Loucy (cell line): ENCODE measurements at regions not wholly inside any gene's neighbourhood (a gene's known extent, or its start where the extent isn't known, plus 50 kb on each side); places are given as distances from the start of the nearest gene placed in this dataset.

Source experiments
- H2AFZ ChIP-seq: fragments of 200-600 bp; sonication (generic); 2 replicates; pipeline ENCODE4 v1.6.0; 2016; ENCODE audit warnings: antibody characterized with exemption, mild to moderate bottlenecking, low read length, moderate library complexity
- H3F3A ChIP-seq: fragments of 200-600 bp; 2 replicates; pipeline ENCODE4 v1.6.0; 2016; ENCODE audit warnings: antibody characterized with exemption, low read depth, mild to moderate bottlenecking
- H3K27me3 ChIP-seq: fragments of 200-600 bp; sonication (generic); 2 replicates; pipeline ENCODE4 v1.6.1; 2014; ENCODE audit warnings: low read length, mild to moderate bottlenecking; ENCODE audit not compliant: insufficient read depth, poor library complexity, severe bottlenecking
- H3K36me3 ChIP-seq: fragments of 200-600 bp; sonication (generic); 2 replicates; pipeline ENCODE4 v1.6.1; 2016; ENCODE audit warnings: low read length; ENCODE audit not compliant: insufficient read depth
- H3K4me1 ChIP-seq: fragments of 200-600 bp; sonication (generic); 2 replicates; pipeline ENCODE4 v1.5.1; 2014; ENCODE audit warnings: low read length, mild to moderate bottlenecking; ENCODE audit not compliant: insufficient read depth, poor library complexity, severe bottlenecking
- H3K4me2 ChIP-seq: fragments of 200-600 bp; sonication (generic); 2 replicates; pipeline ENCODE4 v1.6.0; 2014; ENCODE audit warnings: antibody characterized with exemption, low read length, low read depth, mild to moderate bottlenecking; ENCODE audit not compliant: poor library complexity, severe bottlenecking
- H3K4me3 ChIP-seq: fragments of 200-600 bp; sonication (generic); 2 replicates; pipeline ENCODE4 v1.5.1; 2014; ENCODE audit warnings: low read length, mild to moderate bottlenecking, mixed read lengths; ENCODE audit not compliant: poor library complexity, severe bottlenecking
- H3K79me2 ChIP-seq: fragments of 200-600 bp; sonication (generic); 2 replicates; pipeline ENCODE4 v1.6.1; 2014; ENCODE audit warnings: low read length; ENCODE audit not compliant: insufficient read depth
- H3K9ac ChIP-seq: fragments of 200-600 bp; sonication (generic); 2 replicates; pipeline ENCODE4 v1.6.0; 2014; ENCODE audit warnings: mild to moderate bottlenecking, low read depth, low read length, moderate library complexity; ENCODE audit not compliant: poor library complexity, severe bottlenecking
- H3K9me2 ChIP-seq: fragments of 200-600 bp; sonication (generic); replicated peaks from 2 replicates; pipeline ENCODE4 v1.6.1; 2016; ENCODE audit warnings: low read depth, low read length, mixed read lengths
- H3K9me3 ChIP-seq: fragments of 200-600 bp; sonication (generic); 2 replicates; pipeline ENCODE4 v1.6.1; 2014; ENCODE audit warnings: mild to moderate bottlenecking, antibody characterized with exemption, low read length, low read depth; ENCODE audit not compliant: insufficient read depth
- H4K20me1 ChIP-seq: fragments of 200-600 bp; sonication (generic); 2 replicates; pipeline ENCODE4 v1.6.0; 2014; ENCODE audit warnings: antibody characterized with exemption, low read length, mild to moderate bottlenecking; ENCODE audit not compliant: insufficient read depth, poor library complexity, severe bottlenecking
- EZH2phosphoT487 ChIP-seq: fragments of 200-600 bp; IDR thresholded peaks from 2 replicates; pipeline ENCODE4 v1.6.1; 2018; ENCODE audit warnings: antibody characterized with exemption, mild to moderate bottlenecking, moderate library complexity, borderline replicate concordance
- TF ChIP-seq, protein P1 (sequence below): fragments of 200-600 bp; sonication (generic); conservative IDR thresholded peaks from 2 replicates; pipeline ENCODE4 v1.5.1; 2014; ENCODE audit warnings: mild to moderate bottlenecking, antibody characterized with exemption, low read length

DNA sequence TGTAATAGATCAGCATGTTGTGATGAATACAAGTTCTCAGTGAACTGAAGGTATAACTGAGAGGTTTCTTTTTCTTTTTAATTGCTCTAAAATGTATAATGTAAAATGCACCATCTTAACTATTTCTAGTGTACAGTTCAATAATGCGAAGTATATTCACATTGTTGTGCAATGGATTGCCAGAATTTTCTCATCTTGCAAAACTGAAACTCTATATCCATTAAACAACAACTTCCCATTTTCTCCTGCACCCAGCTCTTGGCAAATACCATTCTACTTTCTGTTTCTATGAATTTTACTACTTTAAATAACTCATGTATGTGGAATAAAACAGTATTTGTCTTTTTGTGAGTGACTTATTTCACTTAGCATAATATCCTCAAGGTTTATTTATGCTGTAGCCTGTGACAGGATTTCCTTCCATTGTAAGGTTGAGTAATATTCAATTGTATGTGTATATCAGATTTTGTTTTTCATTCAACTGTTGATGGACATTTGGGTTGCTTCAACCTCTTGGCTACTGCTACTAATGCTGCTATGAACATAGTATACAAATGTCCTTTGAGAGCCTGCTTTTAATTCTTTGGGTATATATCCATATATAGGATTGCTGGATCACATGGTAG is 53.5 kb upstream of the NPFFR2 start:
- no peaks in the 10 kb centered on the region for H3K36me3 ChIP-seq
- no peaks in the 10 kb centered on the region for H3K79me2 ChIP-seq
- no peaks in the 10 kb centered on the region for H4K20me1 ChIP-seq
- H2AFZ ChIP-seq, result no peak overlapping the region
- H3K9me2 ChIP-seq, result no peaks in the 10 kb centered on the region
- no peak overlapping the region for H3K4me2 ChIP-seq
- H3F3A ChIP-seq, result no peaks in the 10 kb centered on the region
- H3K27me3 ChIP-seq, result no peaks in the 10 kb centered on the region
- H3K9ac ChIP-seq, result no peak overlapping the region
- no peak overlapping the region for H3K4me3 ChIP-seq
- TF ChIP-seq EZH2phosphoT487, result no peak
- TF ChIP-seq, protein P1, sequence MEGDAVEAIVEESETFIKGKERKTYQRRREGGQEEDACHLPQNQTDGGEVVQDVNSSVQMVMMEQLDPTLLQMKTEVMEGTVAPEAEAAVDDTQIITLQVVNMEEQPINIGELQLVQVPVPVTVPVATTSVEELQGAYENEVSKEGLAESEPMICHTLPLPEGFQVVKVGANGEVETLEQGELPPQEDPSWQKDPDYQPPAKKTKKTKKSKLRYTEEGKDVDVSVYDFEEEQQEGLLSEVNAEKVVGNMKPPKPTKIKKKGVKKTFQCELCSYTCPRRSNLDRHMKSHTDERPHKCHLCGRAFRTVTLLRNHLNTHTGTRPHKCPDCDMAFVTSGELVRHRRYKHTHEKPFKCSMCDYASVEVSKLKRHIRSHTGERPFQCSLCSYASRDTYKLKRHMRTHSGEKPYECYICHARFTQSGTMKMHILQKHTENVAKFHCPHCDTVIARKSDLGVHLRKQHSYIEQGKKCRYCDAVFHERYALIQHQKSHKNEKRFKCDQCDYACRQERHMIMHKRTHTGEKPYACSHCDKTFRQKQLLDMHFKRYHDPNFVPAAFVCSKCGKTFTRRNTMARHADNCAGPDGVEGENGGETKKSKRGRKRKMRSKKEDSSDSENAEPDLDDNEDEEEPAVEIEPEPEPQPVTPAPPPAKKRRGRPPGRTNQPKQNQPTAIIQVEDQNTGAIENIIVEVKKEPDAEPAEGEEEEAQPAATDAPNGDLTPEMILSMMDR, result no peak
- no peaks in the 10 kb centered on the region for H3K9me3 ChIP-seq
- H3K4me1 ChIP-seq, result no peaks in the 10 kb centered on the region

DNA sequence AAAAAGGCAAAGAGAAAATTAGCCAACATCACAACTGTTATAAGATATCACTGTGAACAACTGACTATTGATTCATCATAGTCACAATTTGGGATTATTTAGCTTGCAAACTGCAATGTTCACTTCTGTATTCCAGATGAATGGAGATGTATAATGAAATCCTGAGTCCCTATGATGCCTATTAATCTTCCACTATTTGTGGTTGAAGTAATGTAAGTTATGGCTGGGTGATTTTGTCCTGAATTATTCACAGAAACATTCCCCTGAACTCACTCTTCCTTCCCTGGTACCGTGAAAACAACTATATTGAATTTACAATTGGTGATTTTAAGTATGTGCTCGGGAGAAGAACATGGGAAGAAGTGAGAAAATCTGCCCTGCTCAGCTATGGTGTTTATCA is 50.8 kb upstream of the NPFFR2 start:
- Histone ChIP-seq H3K4me2 (no peak overlapping the region), H3K9me2 (no peaks in the 10 kb centered on the region), H3K79me2 (no peaks in the 10 kb centered on the region), H3K4me1 (no peaks in the 10 kb centered on the region), H3K36me3 (no peaks in the 10 kb centered on the region), H3K9me3 (no peaks in the 10 kb centered on the region), H3K9ac (no peak overlapping the region), H2AFZ (no peak overlapping the region), H3K27me3 (no peaks in the 10 kb centered on the region), H4K20me1 (no peaks in the 10 kb centered on the region), H3K4me3 (no peak overlapping the region), H3F3A (no peaks in the 10 kb centered on the region)
- TF ChIP-seq EZH2phosphoT487, result no peak
- TF ChIP-seq, protein P1, result no peak
